Omental fat pad (tissue), 3 donors: ENCODE measurements at regions not wholly inside any gene's neighbourhood (a gene's known extent, or its start where the extent isn't known, plus 50 kb on each side); places are given as distances from the start of the nearest gene placed in this dataset.

Experiments used
- ATAC-seq: fragments of 150-250 bp; one replicate; pipeline ENCODE4 v1.9.1; 2016; ENCODE audit warnings: mild to moderate bottlenecking, moderate library complexity; ENCODE audit not compliant: low FRiP score
- DNase-seq: peaks from one replicate; pipeline ENCODE4 v3.0.0-alpha.2; 2019; ENCODE audit warnings: low spot score
- TF ChIP-seq, protein P1 (sequence below), 3 donors: fragments of 450-650 bp; IDR thresholded peaks; one replicate each; pipeline ENCODE4 v1.5.1; 2016 to 2017; ENCODE audit warnings: antibody characterized with exemption in 3 of 3, mild to moderate bottlenecking in 3 of 3, moderate library complexity in 2 of 3

DNA sequence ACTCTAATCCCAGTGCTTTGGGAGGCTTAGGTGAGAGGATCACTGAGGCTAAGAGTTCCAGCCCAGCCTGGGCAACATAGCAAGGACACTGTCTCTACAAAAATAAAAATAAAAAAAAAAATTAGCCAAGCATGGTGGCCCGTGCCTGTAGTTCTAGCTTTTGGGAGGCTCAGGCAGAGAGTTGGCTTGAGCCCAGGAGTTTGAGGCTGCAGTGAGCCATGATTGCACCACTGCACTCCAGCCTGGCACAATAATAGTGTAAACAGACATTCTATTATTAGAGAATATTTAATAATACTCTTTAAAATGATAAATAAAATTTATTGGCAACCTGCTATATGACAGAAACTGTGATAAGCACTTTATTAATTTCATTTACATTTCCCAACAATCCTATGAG, 908.9 kb downstream of the TUSC7 start:
- TF ChIP-seq, protein P1, sequence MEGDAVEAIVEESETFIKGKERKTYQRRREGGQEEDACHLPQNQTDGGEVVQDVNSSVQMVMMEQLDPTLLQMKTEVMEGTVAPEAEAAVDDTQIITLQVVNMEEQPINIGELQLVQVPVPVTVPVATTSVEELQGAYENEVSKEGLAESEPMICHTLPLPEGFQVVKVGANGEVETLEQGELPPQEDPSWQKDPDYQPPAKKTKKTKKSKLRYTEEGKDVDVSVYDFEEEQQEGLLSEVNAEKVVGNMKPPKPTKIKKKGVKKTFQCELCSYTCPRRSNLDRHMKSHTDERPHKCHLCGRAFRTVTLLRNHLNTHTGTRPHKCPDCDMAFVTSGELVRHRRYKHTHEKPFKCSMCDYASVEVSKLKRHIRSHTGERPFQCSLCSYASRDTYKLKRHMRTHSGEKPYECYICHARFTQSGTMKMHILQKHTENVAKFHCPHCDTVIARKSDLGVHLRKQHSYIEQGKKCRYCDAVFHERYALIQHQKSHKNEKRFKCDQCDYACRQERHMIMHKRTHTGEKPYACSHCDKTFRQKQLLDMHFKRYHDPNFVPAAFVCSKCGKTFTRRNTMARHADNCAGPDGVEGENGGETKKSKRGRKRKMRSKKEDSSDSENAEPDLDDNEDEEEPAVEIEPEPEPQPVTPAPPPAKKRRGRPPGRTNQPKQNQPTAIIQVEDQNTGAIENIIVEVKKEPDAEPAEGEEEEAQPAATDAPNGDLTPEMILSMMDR (IDR thresholded peaks at IDR 0.05) = no peak
- no peak for ATAC-seq
- no peak for DNase-seq

DNA sequence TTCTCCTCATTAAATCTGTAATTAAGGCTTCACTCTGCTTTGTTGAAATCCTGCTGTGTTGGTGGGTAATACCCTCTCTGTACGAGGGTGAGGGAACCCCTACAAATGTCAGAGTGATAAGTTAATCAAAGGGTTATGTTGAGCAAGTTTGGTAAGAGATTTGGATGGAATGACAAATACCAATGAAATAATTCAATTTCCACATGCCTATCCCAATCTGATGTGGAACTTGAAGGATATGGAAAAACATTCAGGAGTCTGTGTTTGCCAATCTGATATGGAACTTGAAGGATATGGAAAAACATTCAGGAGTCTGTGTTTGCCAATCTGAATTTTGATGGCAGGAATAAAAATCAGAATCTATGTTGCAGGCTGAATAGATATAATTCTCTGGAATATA, 910.2 kb downstream of the TUSC7 start:
- DNase-seq (no peak), ATAC-seq (no peak)
- TF ChIP-seq, protein P1 (IDR thresholded peaks at IDR 0.05) = no peak

DNA sequence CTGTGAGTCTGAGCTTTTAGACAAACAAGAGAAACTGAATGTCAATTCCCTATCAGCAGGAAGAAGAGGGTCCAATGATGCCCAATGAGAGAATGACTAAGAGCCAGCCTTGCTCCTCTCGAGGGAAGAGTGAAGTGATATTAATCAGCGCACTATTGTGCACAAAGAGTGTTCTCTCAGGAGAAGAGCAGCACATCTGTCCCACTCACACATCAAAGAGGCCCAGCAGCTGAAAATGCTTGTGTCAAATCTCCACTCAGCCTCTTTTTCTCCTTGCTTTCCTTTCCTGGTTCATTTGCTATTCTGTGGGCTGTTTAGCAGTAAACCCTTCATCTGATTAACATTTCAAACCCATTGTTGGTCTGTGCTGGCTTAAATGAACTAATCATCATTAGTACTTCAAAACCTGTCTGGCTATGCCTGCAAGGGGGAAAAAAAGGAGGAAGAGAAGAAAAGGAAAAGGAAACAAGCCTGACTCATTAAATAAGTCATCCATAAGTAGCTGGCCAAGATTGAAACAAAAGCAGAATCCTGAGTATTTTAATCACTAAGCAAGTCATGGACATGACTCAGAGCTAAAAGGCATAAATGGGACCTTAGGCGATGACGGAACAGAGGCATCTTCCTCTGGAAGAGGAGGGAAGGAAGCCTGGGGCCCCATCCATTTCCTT, 912.7 kb downstream of the TUSC7 start:
- ATAC-seq (no peak), DNase-seq (no peak)
- TF ChIP-seq, protein P1 (IDR thresholded peaks at IDR 0.05) = no peak

DNA sequence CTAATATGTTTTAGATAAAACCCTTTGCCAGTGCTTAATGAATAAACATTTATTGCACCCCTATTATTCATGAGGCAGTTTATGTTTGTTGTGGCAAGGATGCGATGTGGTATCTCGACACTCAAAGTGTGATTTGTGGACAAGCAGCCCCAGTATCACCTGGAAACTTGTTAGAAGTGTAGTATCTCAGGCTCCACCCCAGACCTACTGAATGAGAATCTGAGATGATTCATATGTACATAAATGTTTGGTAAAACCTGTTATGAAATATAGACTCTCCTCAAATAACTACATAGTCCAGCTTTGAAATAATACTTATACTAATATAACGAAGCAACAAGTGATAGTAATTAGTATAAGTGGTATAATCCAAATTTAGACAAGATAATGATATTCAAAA, 914.8 kb downstream of the TUSC7 start:
- TF ChIP-seq, protein P1 (IDR thresholded peaks at IDR 0.05) = no peak
- ATAC-seq (no peak), DNase-seq (no peak)

DNA sequence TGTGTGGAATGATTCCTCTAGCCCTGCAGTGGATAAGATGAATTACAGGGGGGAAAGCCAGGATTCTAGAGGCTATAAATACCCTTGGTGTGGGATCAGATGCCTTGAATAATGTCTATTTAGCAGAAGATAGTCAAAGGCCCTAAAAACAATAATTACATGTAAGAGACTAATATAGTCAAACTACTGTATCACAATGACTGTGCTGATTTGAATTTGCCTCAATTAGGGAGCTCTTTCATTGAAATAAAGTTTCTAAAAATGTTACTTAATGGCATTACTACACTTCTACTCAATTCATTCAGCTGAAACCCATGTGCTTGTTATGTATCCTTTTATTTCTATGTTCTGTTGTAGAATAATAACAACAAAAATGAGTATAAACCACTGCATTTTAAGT, 915.6 kb downstream of the TUSC7 start:
- ATAC-seq (no peak), DNase-seq (no peak)
- TF ChIP-seq, protein P1 (IDR thresholded peaks at IDR 0.05) = no peak

DNA sequence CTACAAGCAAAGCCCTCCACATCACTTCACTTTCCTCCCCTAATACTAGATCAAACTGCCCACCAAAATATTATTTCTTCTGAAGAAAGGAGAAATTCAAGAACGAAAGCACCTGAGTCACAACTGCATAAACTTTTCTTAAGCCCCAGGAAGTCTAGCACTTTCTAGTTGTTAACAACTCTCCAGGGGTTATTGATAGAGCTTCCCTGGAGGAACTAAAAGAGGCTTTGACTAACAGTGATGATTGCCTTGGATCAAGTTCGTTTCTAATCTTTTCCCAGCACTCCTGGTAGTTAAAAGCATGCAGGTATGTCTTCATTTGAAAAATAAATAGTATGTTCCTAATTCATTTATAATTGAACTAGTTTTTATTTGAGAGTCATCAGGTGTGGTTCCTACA, 917.0 kb downstream of the TUSC7 start:
- ATAC-seq = no peak
- DNase-seq = no peak
- TF ChIP-seq, protein P1 (IDR thresholded peaks at IDR 0.05) = no peak

DNA sequence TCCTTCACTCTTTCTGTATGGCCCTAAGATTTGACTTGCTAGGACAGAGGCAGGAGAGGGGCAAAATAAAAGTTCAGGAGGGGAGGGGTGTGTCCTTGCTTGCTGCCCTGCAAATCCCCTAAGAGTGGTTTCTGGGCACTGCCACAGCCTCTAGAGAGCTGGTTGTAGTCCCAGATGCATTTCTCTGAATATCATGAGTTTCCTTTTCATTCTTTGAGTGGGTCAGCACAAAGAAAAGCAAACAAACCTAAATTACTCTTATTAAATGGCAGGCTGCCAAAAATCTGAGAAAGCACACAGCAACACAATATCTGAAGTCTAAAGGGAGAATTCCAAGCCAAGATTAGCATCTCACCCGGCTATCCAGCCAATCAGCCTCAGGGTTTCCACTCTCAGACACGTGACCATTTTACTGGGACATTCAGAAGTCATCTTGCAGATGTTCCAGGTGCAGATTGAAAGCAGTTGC, 919.3 kb downstream of the TUSC7 start:
- no peak for ATAC-seq
- TF ChIP-seq, protein P1 (IDR thresholded peaks at IDR 0.05) = no peak
- no peak for DNase-seq
